NCI-H345 treated with DMSO at 0.1 percent for 48 hours (cell line): ENCODE measurements at regions not wholly inside any gene's neighbourhood (a gene's known extent, or its start where the extent isn't known, plus 50 kb on each side); places are given as distances from the start of the nearest gene placed in this dataset.

Experiments used
- DNase-seq: peaks from one replicate; lab custom pipeline; 2025; ENCODE audit not compliant: unreplicated experiment; lab: John Stamatoyannopoulos, UW

- DNase-seq: no peak
Observed at GRCh38 chr18:44609181-44609941, 71.3 kb upstream of the SETBP1 start.

- no peak for DNase-seq
Observed at GRCh38 chr18:44620812-44621211, 59.9 kb upstream of the SETBP1 start.

- no peak for DNase-seq
Observed at GRCh38 chr18:44624052-44624451, 56.6 kb upstream of the SETBP1 start.

DNA sequence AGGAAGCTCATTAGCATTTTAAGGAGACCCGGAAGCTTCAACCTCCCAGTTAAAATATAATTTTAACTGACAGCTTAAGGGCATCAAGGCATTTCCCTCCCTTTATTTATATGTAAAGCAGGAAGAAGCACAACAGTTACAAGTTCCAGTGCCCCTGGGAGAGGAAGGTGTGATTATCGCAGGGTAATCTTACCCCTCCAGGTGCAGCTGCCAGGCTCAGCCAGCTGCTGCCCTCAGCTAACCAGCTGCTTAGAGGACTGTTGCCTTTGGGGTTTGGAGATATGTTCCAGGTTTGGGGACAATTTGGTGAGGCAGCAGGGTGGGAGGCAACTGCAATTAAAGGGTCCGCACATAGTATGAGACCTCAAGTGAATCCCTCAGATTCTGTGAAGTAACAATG lies 55.3 kb upstream of the SETBP1 start:
- no peak for DNase-seq

- DNase-seq: no peak
Observed at GRCh38 chr18:44626236-44626635, 54.5 kb upstream of the SETBP1 start.

DNA sequence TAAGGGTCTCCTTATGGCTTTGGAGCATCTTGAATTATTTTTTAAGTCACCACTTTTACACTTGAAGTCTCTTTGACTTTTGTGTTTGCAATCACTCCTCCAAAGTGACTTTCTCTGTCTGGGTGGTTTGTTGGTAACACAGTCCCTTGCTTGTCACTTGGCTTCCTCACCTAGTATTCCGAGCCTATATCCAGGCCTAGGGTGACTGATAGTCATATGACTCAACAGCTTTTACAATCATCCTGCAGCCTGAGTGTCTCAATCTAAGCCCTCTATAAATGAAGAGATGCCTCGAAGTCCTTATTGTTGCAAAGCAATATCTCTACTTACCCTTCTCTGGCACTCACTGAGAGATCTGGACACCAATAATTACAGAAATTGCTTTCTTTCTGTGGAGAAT lies 53.9 kb upstream of the SETBP1 start:
- no peak for DNase-seq

- no peak for DNase-seq
Observed at GRCh38 chr18:44627280-44627679, 53.4 kb upstream of the SETBP1 start.

- DNase-seq: no peak
Observed at GRCh38 chr18:44629406-44629805, 51.3 kb upstream of the SETBP1 start.

DNA sequence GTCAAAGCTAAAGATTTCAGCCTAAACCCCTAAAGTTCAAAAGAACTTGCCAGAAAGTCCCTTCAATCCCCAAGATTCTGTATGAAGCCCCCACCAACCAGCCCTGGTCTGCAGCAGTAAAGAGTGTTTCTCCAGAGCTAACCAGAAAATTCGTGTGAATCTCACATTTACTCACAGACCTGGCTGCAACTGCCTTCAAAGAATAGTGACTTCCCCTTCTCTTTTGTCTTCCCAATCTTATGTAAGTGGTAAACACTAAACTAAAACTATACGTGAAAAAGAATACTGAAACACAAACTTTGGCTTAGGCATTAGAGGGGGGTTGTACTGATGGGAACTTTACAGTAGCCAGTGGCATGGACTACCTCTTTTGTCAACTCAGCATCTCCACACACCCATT lies 50.6 kb upstream of the SETBP1 start:
- no peak for DNase-seq
